ENCODE measurements at regions not wholly inside any gene's neighbourhood (a gene's known extent, or its start where the extent isn't known, plus 50 kb on each side); places are given as distances from the start of the nearest gene placed in this dataset.
A peak's percentile ranks its signal among the peaks of the same experiment; 100 is the strongest.

DNA sequence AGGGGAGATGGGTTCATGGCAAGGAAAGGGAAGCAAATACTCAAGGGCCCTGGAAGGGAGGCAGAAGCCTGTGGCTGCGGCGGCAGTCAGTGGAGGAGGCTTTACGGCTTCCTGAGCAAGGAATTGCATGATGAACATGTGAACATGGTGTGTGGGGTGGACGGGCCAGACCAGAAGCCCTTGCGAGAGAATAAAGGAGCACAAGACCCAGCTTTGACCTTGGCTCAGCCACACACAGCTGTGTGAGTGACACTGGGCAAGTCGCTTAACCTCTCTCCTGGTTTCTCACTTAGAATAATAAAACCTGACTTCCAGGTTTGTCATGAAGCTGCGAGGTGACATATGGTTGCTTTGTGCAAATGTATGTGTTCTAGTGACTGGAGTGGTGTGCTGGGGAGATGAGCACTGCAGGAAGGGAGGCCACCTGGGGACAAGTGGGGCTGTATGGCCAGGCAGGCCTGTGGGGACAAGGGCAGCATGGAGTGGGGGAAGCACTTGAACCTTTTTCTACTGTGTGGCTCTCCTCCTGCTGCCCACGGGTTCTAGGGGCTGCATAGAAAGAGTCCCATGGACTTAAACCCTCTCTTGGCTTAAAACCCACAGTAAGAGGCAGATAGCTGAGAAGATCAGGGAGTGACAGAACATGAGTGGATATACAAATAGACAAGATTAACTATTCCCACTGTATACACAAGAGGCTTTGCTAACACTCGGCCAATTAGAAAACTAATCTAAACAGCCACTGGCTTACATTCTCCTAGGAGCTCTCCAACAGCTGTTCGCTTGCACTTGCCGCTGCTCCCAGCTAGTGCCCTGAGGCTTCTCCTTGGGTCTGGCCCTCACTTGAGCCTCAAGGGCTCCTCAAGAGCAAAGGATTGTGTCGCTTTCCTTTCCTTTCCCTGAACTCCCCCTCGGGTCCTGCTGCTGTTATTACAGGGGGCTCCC is 67.3 kb upstream of the CDON start:
- no peak for DNase-seq (ENCODE audit: low spot score)

DNA sequence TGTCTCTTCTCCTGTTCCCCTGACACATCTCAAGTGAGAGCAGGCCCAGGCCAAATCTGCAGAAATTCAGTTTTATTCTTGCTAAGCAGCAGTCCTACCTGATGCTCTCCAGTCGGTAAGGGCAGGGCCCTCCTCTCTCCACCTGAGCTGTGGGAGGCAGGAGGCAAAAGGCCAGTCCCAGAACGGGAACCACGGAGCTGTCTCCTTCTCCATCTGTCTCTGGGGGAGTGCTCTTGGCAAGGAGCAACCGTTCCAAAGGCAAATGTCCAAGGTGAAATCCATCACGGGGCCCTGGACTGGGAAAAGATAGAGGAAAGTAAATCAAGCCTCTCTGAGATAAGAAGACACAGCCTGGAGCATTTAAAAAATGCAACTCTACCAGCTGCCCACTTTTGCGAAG is 65.2 kb upstream of the CDON start:
- no peak for DNase-seq (ENCODE audit: low spot score)

DNA sequence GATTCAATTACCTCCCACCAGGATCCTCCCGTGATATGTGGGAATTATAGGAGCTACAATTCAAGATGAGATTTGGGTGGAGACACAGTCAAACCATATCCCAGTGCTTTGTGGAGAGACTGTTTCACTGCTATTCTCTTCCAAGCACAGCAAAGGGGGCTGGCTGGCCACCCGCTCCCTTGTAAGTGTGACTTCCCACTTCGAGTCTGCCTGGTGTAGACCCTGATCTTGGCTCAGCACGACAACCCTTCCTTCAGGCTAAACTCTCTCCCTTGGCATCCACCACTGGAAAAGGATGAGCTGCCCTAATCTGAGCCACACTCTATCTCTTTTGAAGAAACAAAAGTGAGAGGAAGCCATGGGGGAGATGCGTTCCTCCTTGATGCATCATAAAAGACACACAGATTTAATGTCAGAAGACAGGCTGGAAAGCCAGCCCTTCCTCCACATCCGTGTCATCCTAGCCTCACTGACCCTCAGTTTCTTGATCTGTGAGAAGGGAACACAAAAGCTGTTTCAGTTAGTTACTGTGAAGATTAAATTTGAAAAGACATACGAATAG is 64.7 kb upstream of the CDON start:
- DNase-seq (ENCODE audit: low spot score) = no peak

DNA sequence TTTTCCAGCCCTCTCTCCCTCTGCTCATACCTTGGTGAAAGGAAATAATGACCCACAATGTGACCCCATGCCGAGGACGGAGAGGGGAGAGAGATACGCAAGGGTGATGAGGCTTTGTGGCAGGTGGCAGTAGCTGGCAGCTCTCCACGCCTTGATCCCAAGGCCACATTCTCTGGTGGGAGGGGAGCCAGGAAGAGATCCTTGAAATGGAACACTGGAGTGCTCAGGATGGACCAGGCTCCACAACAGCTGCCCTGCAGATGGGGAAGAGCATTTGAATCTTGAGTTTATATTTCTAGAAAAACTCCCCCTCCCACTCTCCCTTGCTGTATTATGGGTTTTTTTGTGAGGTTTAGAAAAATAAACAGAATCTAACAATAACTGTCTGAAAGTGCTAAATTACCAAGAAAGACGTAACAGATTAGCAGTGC is 61.6 kb upstream of the CDON start:
- no peak for DNase-seq (ENCODE audit: low spot score)

DNA sequence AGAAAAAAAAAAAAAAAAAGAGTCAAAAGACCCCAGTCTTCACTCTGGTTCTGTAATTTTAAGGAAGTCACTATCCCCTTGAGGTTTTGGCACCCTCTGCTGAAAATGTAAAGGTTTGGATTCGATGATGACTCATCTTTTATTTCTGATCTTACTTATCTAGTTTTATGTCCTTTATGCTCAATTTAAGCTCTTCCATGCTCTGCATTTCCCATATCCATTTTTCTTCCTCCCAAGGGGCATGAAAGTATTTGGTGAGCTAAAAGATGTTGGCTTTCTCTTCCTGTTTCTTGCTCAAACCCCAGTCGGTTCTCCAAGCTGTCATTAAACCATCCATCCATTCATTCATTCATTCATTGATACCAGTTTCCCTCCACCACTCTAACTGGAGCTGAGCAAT is 61.0 kb upstream of the CDON start:
- DNase-seq (ENCODE audit: low spot score) = no peak

DNA sequence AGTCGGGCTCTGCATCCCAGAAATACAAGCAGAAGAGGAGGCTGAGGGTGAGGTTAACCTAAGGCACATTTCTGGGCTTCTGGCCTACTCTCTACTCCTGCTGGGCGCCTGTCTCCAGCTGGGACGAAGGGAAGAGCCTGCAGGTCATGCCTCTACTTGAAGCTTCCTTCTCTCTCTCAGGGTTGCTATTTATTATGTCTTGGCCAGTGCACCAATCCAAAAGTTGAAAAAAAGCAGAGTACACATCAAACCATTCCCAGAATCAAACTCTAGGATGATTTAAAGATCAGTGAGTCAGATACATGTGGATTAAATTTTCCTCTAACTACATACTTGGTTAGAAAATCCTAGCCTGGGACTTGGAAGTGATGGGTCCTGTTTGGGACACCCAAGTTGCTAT is 60.2 kb upstream of the CDON start:
- no peak for DNase-seq (ENCODE audit: low spot score)

- no peak for DNase-seq (ENCODE audit: low spot score)
Observed at GRCh38 chr11:126121296-126121695, 58.6 kb upstream of the CDON start.

DNA sequence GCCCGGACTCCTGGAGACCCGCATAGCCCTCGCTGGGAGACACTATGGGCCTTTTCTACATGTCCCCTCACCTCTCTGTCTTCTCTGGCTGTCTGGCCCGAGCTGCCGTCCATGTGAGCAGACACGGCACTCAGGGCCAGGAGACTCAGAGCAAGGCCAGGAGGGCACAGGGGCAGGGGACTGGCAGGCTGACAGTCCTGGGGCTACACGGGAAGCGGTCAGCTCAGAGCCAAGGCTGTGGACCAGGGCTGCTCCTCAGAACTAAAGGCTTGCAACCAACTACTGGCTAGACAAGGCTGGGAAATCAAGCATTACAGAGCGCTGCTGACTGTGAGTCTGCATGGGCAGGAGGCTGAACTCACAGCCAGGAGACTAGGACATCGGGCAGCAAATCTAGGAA is 56.1 kb upstream of the CDON start:
- no peak for DNase-seq (ENCODE audit: low spot score)

DNA sequence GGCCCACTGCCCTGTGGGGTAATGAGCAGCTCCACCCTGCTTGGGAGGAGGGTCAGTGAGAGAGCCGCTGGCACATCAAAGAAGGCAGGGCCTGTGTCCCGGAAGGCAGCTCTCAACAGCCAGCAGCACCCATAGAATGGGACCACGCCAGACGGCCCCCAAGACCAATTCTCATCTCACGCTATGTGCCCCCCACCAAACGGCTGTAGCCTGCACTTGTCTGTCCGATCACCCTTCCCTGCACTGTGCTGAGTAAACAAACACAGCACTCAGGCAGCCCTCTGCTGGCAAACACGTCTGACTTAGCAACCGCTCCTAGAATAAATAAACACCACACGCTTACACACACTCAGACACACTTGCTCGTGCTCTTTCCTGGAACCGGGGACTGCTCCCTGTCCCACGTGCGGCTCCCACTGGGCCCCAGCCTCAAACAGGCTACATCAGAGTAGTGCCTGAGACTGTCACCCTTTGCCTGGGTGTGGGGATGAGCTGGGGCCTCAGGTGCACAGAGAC is 53.2 kb upstream of the CDON start:
- peak; percentile 44 for DNase-seq (ENCODE audit: low spot score)

GRCh38 chr11:126115127-126115495 is 52.4 kb upstream of the CDON start:
- DNase-seq (ENCODE audit: low spot score) = peak; percentile 29

- DNase-seq (ENCODE audit: low spot score) = peak; percentile 62
Observed at GRCh38 chr11:126114486-126115126, 51.9 kb upstream of the CDON start.

DNA sequence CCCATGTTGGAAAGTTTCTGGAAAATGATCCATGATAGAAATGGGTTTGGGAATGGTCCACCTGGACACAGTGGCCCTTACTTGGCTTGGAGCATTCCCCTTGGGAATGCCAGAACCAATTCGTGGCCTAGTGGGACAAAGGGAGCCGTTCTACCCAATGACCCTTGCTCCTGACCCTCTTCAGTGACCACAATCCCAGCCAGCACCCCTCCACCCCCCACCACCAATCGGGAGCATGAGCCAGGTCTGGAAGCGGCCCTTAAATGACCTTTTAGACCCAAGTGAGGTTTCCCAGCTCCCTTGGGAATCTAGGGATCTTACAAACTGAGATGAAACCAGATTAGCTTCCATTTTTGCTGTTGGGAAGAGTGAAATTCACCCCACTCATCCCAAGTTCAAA is 51.3 kb upstream of the CDON start:
- peak; percentile 37 for DNase-seq (ENCODE audit: low spot score)

GRCh38 chr11:126113515-126113957 is 50.9 kb upstream of the CDON start:
- peak; percentile 54 for DNase-seq (ENCODE audit: low spot score)

DNA sequence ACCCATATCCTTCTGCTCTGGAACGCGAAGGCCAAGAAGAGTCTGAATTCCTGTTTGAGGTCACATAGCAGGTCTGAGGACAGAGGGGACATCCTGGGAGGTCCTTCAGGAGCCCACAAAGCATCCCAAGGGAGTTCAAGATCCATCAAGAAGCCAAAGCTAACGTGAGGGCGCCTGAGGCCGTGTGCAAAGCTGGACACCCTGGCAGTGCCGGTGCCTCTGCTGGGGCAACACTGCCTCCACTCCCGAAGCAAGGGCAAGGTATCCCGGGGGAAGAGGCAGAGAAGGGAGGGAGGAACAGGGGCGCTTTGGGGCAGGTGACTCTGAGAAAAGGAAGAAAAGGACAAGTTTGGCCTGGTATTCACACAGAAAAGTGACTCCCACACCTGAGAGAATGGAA is 50.3 kb upstream of the CDON start:
- no peak for DNase-seq (ENCODE audit: low spot score)

- DNase-seq (ENCODE audit: low spot score) = peak; percentile 62
Observed at GRCh38 chr11:126112547-126112946, 49.9 kb upstream of the CDON start.

All from SK-N-DZ (cell line).